Stimulated activated effector memory CD8-positive, alpha-beta T cell treated with anti-CD3 and anti-CD28 coated beads, Interleukin-12 subunit alpha, Interleukin-12 subunit beta, amount 100 ng/mL, for 72 hours (primary cell): ENCODE measurements at regions not wholly inside any gene's neighbourhood (a gene's known extent, or its start where the extent isn't known, plus 50 kb on each side); places are given as distances from the start of the nearest gene placed in this dataset.

Experiments used
- ATAC-seq: fragments of 150-1000 bp; cut with Tn5 transposase; 2 replicates; pipeline ENCODE4 v1.10.0; 2021
- DNase-seq, 2 donors: peaks; one replicate each; pipeline ENCODE4 v3.0.0; 2021 to 2022; ENCODE audit warnings: low spot score in 2 of 2
- H3K27ac Mint-ChIP-seq: one replicate; pipeline ENCODE4 v1.8.0; 2022; ENCODE audit warnings: mild to moderate bottlenecking, mixed read lengths
- H3K36me3 Mint-ChIP-seq: one replicate; pipeline ENCODE4 v1.8.0; 2022; ENCODE audit warnings: mild to moderate bottlenecking, mixed read lengths
- H3K4me1 Mint-ChIP-seq: one replicate; pipeline ENCODE4 v1.8.0; 2022; ENCODE audit warnings: mixed read lengths
- H3K4me3 Mint-ChIP-seq: one replicate; pipeline ENCODE4 v1.8.0; 2022; ENCODE audit warnings: mild to moderate bottlenecking, mixed read lengths
- H3K9me3 Mint-ChIP-seq: one replicate; pipeline ENCODE4 v1.8.0; 2022; ENCODE audit warnings: mixed read lengths

DNA sequence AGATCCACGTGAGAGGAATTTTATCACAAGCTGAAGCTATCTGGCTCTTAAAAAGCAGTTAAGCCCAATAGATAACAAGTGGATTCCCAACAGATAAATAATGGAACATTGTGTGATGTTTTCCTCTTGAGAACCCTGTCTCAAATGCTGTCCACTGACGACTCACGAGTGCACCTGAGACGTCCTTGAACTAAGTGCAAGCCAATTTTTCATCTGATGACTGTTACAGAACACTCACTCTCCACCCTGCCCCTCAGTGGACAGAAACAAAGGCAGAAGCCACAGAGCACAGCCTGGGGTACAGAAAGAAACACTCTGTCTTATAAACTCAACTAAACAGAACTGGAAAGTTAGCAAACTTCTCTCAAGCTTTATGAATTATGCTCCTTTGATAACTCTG is 199.5 kb downstream of the KCNN2 start:
- no peak for DNase-seq
- no peak overlapping the region for H3K27ac Mint-ChIP-seq
- no peak overlapping the region for H3K4me3 Mint-ChIP-seq
- no peaks in the 10 kb centered on the region for H3K9me3 Mint-ChIP-seq
- H3K4me1 Mint-ChIP-seq = no peaks in the 10 kb centered on the region
- no peak for ATAC-seq
- no peaks in the 10 kb centered on the region for H3K36me3 Mint-ChIP-seq
